ENCODE measurements at regions not wholly inside any gene's neighbourhood (a gene's known extent, or its start where the extent isn't known, plus 50 kb on each side); places are given as distances from the start of the nearest gene placed in this dataset.
A peak's percentile ranks its signal among the peaks of the same experiment; 100 is the strongest.

GRCh38 chr5:96081276-96081858 is 119.7 kb upstream of the ELL2 start:
- Histone ChIP-seq H3K9me3 (replicated peaks in 1 of 2; ENCODE audit: control insufficient read depth in 1 of 2, insufficient read depth in 1 of 2, low read length in 2 of 2) (no peaks in the 10 kb centered on the region), H3K36me3 (replicated peaks in 1 of 2; ENCODE audit: control insufficient read depth in 1 of 2, insufficient read depth in 2 of 2, low read length in 2 of 2) (no peaks in the 10 kb centered on the region), H3K4me1 (ENCODE audit: control insufficient read depth in 1 of 2, insufficient read depth in 2 of 2, low read length in 2 of 2) (peaks cover 0 to under 1% of the 10 kb centered on the region in 2 donors), H4K20me1 (ENCODE audit: insufficient read depth, low read length) (no peaks in the 10 kb centered on the region), H2AFZ (ENCODE audit: insufficient read depth, low read depth, low read length, poor library complexity, severe bottlenecking) (peak overlapping the region; percentile 37), H3K27me3 (ENCODE audit: control insufficient read depth in 2 of 2, insufficient read depth in 2 of 2, low read length in 2 of 2) (no peaks in the 10 kb centered on the region), H3K27ac (ENCODE audit: low read depth in 1 of 2, low read length in 2 of 2) (no peak overlapping the region), H3K4me2 (replicated peaks; ENCODE audit: extremely low read depth, low read length, poor library complexity, severe bottlenecking) (no peak overlapping the region), H3K79me2 (ENCODE audit: insufficient read depth, low read length) (no peaks in the 10 kb centered on the region), H3K9ac (ENCODE audit: insufficient read depth, low read length, poor library complexity, severe bottlenecking) (no peak overlapping the region), H3K4me3 (replicated peaks in 1 of 3; ENCODE audit: low read depth in 2 of 3, low read length in 3 of 3) (no peak overlapping the region)
- Mint-ChIP-seq H3K4me1 (peaks cover 24% of the 10 kb centered on the region), H3K27me3 (ENCODE audit: low read depth in 3 of 3) (peaks cover 2 to 3% (median 2%) of the 10 kb centered on the region in 3 donors), H3K4me3 (no peak overlapping the region), H3K27ac (no peak overlapping the region), H3K9me3 (peaks cover 0 to 1% (median 0%) of the 10 kb centered on the region in 7 donors), H3K36me3 (no peaks in the 10 kb centered on the region)
- no peak for DNase-seq
- TF ChIP-seq CTCF (IDR thresholded peaks at IDR 0.05) = no peak
- intact Hi-C loops (cut with micrococcal nuclease) = no loop called here
- 0% methylated on average over 2 of the region's 2 CpGs for WGBS (ENCODE audit: insufficient coverage)

GRCh38 chr5:96080557-96080956 is 118.9 kb upstream of the ELL2 start:
- Histone ChIP-seq H3K4me1 (ENCODE audit: control insufficient read depth in 1 of 2, insufficient read depth in 2 of 2, low read length in 2 of 2) (peaks cover 3 to 7% of the 10 kb centered on the region in 2 donors), H3K9me3 (replicated peaks in 1 of 2; ENCODE audit: control insufficient read depth in 1 of 2, insufficient read depth in 1 of 2, low read length in 2 of 2) (no peaks in the 10 kb centered on the region), H3K4me2 (replicated peaks; ENCODE audit: extremely low read depth, low read length, poor library complexity, severe bottlenecking) (no peak overlapping the region), H3K36me3 (replicated peaks in 1 of 2; ENCODE audit: control insufficient read depth in 1 of 2, insufficient read depth in 2 of 2, low read length in 2 of 2) (no peaks in the 10 kb centered on the region), H3K9ac (ENCODE audit: insufficient read depth, low read length, poor library complexity, severe bottlenecking) (no peak overlapping the region), H3K27me3 (ENCODE audit: control insufficient read depth in 2 of 2, insufficient read depth in 2 of 2, low read length in 2 of 2) (no peaks in the 10 kb centered on the region), H2AFZ (ENCODE audit: insufficient read depth, low read depth, low read length, poor library complexity, severe bottlenecking) (peak overlapping the region; percentile 37), H4K20me1 (ENCODE audit: insufficient read depth, low read length) (no peaks in the 10 kb centered on the region), H3K4me3 (replicated peaks in 1 of 3; ENCODE audit: low read depth in 2 of 3, low read length in 3 of 3) (no peak overlapping the region), H3K79me2 (ENCODE audit: insufficient read depth, low read length) (no peaks in the 10 kb centered on the region), H3K27ac (ENCODE audit: low read depth in 1 of 2, low read length in 2 of 2) (no peak overlapping the region)
- Mint-ChIP-seq H3K4me3 (no peak overlapping the region), H3K4me1 (peaks cover 30% of the 10 kb centered on the region), H3K36me3 (no peaks in the 10 kb centered on the region), H3K27ac (peak overlapping the region in 1 of 7 donors; percentile 11), H3K27me3 (ENCODE audit: low read depth in 3 of 3) (peaks cover 2 to 4% (median 2%) of the 10 kb centered on the region in 3 donors), H3K9me3 (peaks cover 0 to 1% (median 0%) of the 10 kb centered on the region in 7 donors)
- peak in 1 of 3 donors; percentile 58 for DNase-seq
- no peak for TF ChIP-seq CTCF (IDR thresholded peaks at IDR 0.05)
- intact Hi-C loops (cut with micrococcal nuclease) = no loop called here
